Panc1 (cell line): ENCODE measurements at regions not wholly inside any gene's neighbourhood (a gene's known extent, or its start where the extent isn't known, plus 50 kb on each side); places are given as distances from the start of the nearest gene placed in this dataset.

Experiments used
- ATAC-seq: fragments of 200-7000 bp; cut with Tn5 transposase; 2 replicates; pipeline ENCODE4 v1.9.1; 2020; ENCODE audit warnings: mild to moderate bottlenecking, moderate library complexity
- BruUV-seq: library from RNA; stranded (reverse); fragments of 400-500 nt; replicated peaks from 2 replicates; lab custom pipeline; 2021; lab: Mats Ljungman, UMichigan
- CTCF ChIA-PET: fragments of 300-600 bp; sonication (Branson Sonifier 250); formaldehyde crosslinking; loops from one replicate; lab custom pipeline; 2022; ENCODE audit warnings: antibody characterized with exemption; lab: Charles Lee
- POLR2A ChIA-PET: fragments of 300-600 bp; sonication (Branson Sonifier 250); formaldehyde crosslinking; loops from one replicate; lab custom pipeline; 2022; ENCODE audit warnings: antibody characterized with exemption; lab: Charles Lee
- DNase-seq: peaks from one replicate; pipeline ENCODE4 v3.0.0-alpha.2; 2010; ENCODE audit warnings: low read depth, low spot score
- H3K27ac ChIP-seq: 2 replicates; pipeline ENCODE4 v1.5.1; 2011; ENCODE audit warnings: mild to moderate bottlenecking, low read length, inconsistent platforms
- H3K27me3 ChIP-seq: fragments of 200-500 bp; sonication (Bioruptor generic); 2 replicates; pipeline ENCODE4 v1.6.0; 2014; ENCODE audit warnings: low read length, inconsistent platforms; ENCODE audit not compliant: control insufficient read depth, insufficient read depth
- H3K36me3 ChIP-seq: fragments of 200-500 bp; sonication (Bioruptor generic); 2 replicates; pipeline ENCODE4 v1.5.1; 2014; ENCODE audit warnings: inconsistent platforms, mild to moderate bottlenecking, low read length, moderate library complexity; ENCODE audit not compliant: control insufficient read depth, insufficient read depth
- H3K4me1 ChIP-seq: 2 replicates; pipeline ENCODE4 v1.5.1; 2011; ENCODE audit warnings: inconsistent platforms, mild to moderate bottlenecking, low read length, moderate library complexity; ENCODE audit not compliant: control insufficient read depth, insufficient read depth
- H3K4me3 ChIP-seq, 2 experiments: 2 replicates each; pipeline ENCODE4 v1.5.1; 2011 to 2012; ENCODE audit warnings: low read depth in 2 of 2, low read length in 2 of 2, mild to moderate bottlenecking in 2 of 2, inconsistent platforms in 1 of 2, moderate library complexity in 1 of 2
- H3K9me3 ChIP-seq: fragments of 200-500 bp; sonication (Bioruptor generic); 2 replicates; pipeline ENCODE4 v1.5.1; 2014; ENCODE audit warnings: low read depth, mild to moderate bottlenecking, inconsistent platforms, low read length, moderate library complexity; ENCODE audit not compliant: control insufficient read depth, insufficient read depth
- CTCF ChIP-seq: fragments of 450-650 bp; IDR thresholded peaks from 2 replicates; pipeline ENCODE4 v1.5.1; 2017; ENCODE audit warnings: mild to moderate bottlenecking
- POLR2AphosphoS5 ChIP-seq: IDR thresholded peaks from 2 replicates; pipeline ENCODE4 v1.6.1; 2012; ENCODE audit warnings: mild to moderate bottlenecking, low read depth, low read length, moderate library complexity
- REST ChIP-seq, 2 experiments: IDR thresholded peaks; 2 replicates each; pipeline ENCODE4 v1.6.1; 2011 to 2012; ENCODE audit warnings: low read depth in 2 of 2, control low read depth in 1 of 2, low read length in 1 of 2, mild to moderate bottlenecking in 1 of 2, moderate library complexity in 1 of 2; ENCODE audit not compliant: insufficient read depth in 1 of 2
- SIN3A ChIP-seq: IDR thresholded peaks from 2 replicates; pipeline ENCODE4 v1.6.1; 2012; ENCODE audit warnings: low read depth, mild to moderate bottlenecking, low read length, moderate library complexity, borderline replicate concordance; ENCODE audit not compliant: insufficient read depth
- TCF7L2 ChIP-seq: IDR thresholded peaks from 2 replicates; pipeline ENCODE4 v1.6.1; 2011; ENCODE audit warnings: mild to moderate bottlenecking, low read depth, low read length, inconsistent platforms
- in situ Hi-C: cut with HindIII; loops from 2 replicates; pipeline ENCODE4 v1.10.0; 2016; ENCODE audit warnings: low sequenced_read_pairs, low pct_unique_long_range_greater_than_20kb
- intact Hi-C: fragments of 100-400 bp; cut with micrococcal nuclease; formaldehyde crosslinking; loops from one replicate; pipeline ENCODE4 v1.10.0; 2022; ENCODE audit not compliant: unreplicated experiment

GRCh38 chr2:129720360-129720759 is 259.1 kb upstream of the RAB6C start:
- no TSS peak for BruUV-seq
- Histone ChIP-seq H3K4me3 (no peak overlapping the region), H3K9me3 (no peaks in the 10 kb centered on the region), H3K27ac (no peak overlapping the region), H3K36me3 (no peaks in the 10 kb centered on the region), H3K27me3 (peaks cover 13% of the 10 kb centered on the region), H3K4me1 (no peaks in the 10 kb centered on the region)
- intact Hi-C loops, result no loop called here
- ChIA-PET CTCF (no interaction called here), POLR2A (no interaction called here)
- DNase-seq (no peak), ATAC-seq (no peak)
- no peak for TF ChIP-seq SIN3A
- no peak for TF ChIP-seq POLR2AphosphoS5
- TF ChIP-seq TCF7L2, result no peak
- TF ChIP-seq CTCF, result no peak
- no peak for TF ChIP-seq REST (IDR thresholded peaks at IDR 0.05; ENCODE audit: insufficient read depth in 1 of 2, low read depth in 2 of 2, low read length in 1 of 2)
- in situ Hi-C loops, result no loop called here

- Histone ChIP-seq H3K27me3 (peaks cover 10% of the 10 kb centered on the region), H3K36me3 (no peaks in the 10 kb centered on the region), H3K27ac (no peak overlapping the region), H3K4me1 (no peaks in the 10 kb centered on the region), H3K4me3 (no peak overlapping the region), H3K9me3 (no peaks in the 10 kb centered on the region)
- ChIA-PET POLR2A (no interaction called here), CTCF (no interaction called here)
- in situ Hi-C loops, result no loop called here
- no peak for TF ChIP-seq CTCF
- no peak for TF ChIP-seq POLR2AphosphoS5
- no peak for TF ChIP-seq SIN3A
- no peak for TF ChIP-seq TCF7L2
- TF ChIP-seq REST (IDR thresholded peaks at IDR 0.05; ENCODE audit: insufficient read depth in 1 of 2, low read depth in 2 of 2, low read length in 1 of 2), result no peak
- intact Hi-C loops, result no loop called here
- BruUV-seq, result no TSS peak
- ATAC-seq (no peak), DNase-seq (no peak)
These were observed 258.7 kb upstream of the RAB6C start for GRCh38 chr2:129720761-129721160.
